ENCODE measurements at regions not wholly inside any gene's neighbourhood (a gene's known extent, or its start where the extent isn't known, plus 50 kb on each side); places are given as distances from the start of the nearest gene placed in this dataset.

- Histone ChIP-seq H3K36me3 (ENCODE audit: control insufficient read depth in 4 of 4, insufficient read depth in 3 of 4, low read depth in 1 of 4, low read length in 3 of 4) (no peaks in the 10 kb centered on the region), H3K27me3 (ENCODE audit: control insufficient read depth in 4 of 4, insufficient read depth in 4 of 4, low read length in 3 of 4) (no peaks in the 10 kb centered on the region), H3K9ac (ENCODE audit: low read depth in 1 of 2, low read length in 2 of 2) (no peak overlapping the region), H3K4me1 (ENCODE audit: control insufficient read depth in 4 of 4, insufficient read depth in 4 of 4, low read length in 3 of 4) (no peaks in the 10 kb centered on the region), H3K4me3 (ENCODE audit: low read depth in 1 of 3, low read length in 3 of 3) (no peak overlapping the region), H3K27ac (ENCODE audit: low read depth in 1 of 2, low read length in 2 of 2) (no peak overlapping the region), H3K9me3 (ENCODE audit: control insufficient read depth in 4 of 4, low read length in 3 of 4) (no peaks in the 10 kb centered on the region)
- TF ChIP-seq JUND (IDR thresholded peaks at IDR 0.05) (no peak), REST (IDR thresholded peaks at IDR 0.05) (no peak), HNF4G (IDR thresholded peaks at IDR 0.05) (no peak), YY1 (IDR thresholded peaks at IDR 0.05) (no peak), RXRA (IDR thresholded peaks at IDR 0.05) (no peak), EGR1 (IDR thresholded peaks at IDR 0.05; ENCODE audit: low read depth in 2 of 2) (no peak), RAD21 (IDR thresholded peaks at IDR 0.05) (no peak), FOXA2 (IDR thresholded peaks at IDR 0.05) (no peak), GABPA (IDR thresholded peaks at IDR 0.05 in 1 of 2, conservative IDR thresholded peaks at IDR 0.05 in 1 of 2) (no peak)
- DNase-seq (ENCODE audit: low spot score) = no peak
- WGBS = 95% methylated on average over 3 of the region's 3 CpGs
Measured at GRCh38 chr3:177961784-177962183, 574.5 kb upstream of the KCNMB2 start.

- H3K4me1 ChIP-seq (ENCODE audit: control insufficient read depth in 4 of 4, insufficient read depth in 4 of 4, low read length in 3 of 4) = no peaks in the 10 kb centered on the region
- no peak for TF ChIP-seq FOXA2 (IDR thresholded peaks at IDR 0.05)
- no peak for TF ChIP-seq ZBTB33 (IDR thresholded peaks at IDR 0.05)
- TF ChIP-seq HNF4G (IDR thresholded peaks at IDR 0.05) = no peak
- no peak for TF ChIP-seq NR2F2 (IDR thresholded peaks at IDR 0.05)
- TF ChIP-seq CTCF (IDR thresholded peaks at IDR 0.05; ENCODE audit: low read depth, low read length, missing input control) = no peak
- TF ChIP-seq ATF3 (IDR thresholded peaks at IDR 0.05) = no peak
- H3K27me3 ChIP-seq (ENCODE audit: control insufficient read depth in 4 of 4, insufficient read depth in 4 of 4, low read length in 3 of 4) = no peaks in the 10 kb centered on the region
- no peak overlapping the region for H3K27ac ChIP-seq (ENCODE audit: low read depth in 1 of 2, low read length in 2 of 2)
- DNase-seq (ENCODE audit: low spot score) = no peak
- no peaks in the 10 kb centered on the region for H3K9me3 ChIP-seq (ENCODE audit: control insufficient read depth in 4 of 4, low read length in 3 of 4)
- H3K36me3 ChIP-seq (ENCODE audit: control insufficient read depth in 4 of 4, insufficient read depth in 3 of 4, low read depth in 1 of 4, low read length in 3 of 4) = no peaks in the 10 kb centered on the region
- H3K9ac ChIP-seq (ENCODE audit: low read depth in 1 of 2, low read length in 2 of 2) = no peak overlapping the region
- WGBS = 92% methylated on average over 1 of the region's 1 CpG
- no peak overlapping the region for H3K4me3 ChIP-seq (ENCODE audit: low read depth in 1 of 3, low read length in 3 of 3)
Measured at GRCh38 chr3:177966493-177966892, 569.7 kb upstream of the KCNMB2 start.
